AG09319 (cell line): ENCODE measurements at regions not wholly inside any gene's neighbourhood (a gene's known extent, or its start where the extent isn't known, plus 50 kb on each side); places are given as distances from the start of the nearest gene placed in this dataset.

ENCODE experiments used
- DNase-seq: peaks from one replicate; pipeline ENCODE4 v3.0.0-alpha.2; 2010; ENCODE audit warnings: low read depth; ENCODE audit errors: extremely low read depth
- CTCF ChIP-seq: IDR thresholded peaks from 2 replicates; pipeline ENCODE4 v1.5.1; 2011; ENCODE audit warnings: low read depth, mild to moderate bottlenecking, inconsistent platforms, low read length, moderate library complexity

DNA sequence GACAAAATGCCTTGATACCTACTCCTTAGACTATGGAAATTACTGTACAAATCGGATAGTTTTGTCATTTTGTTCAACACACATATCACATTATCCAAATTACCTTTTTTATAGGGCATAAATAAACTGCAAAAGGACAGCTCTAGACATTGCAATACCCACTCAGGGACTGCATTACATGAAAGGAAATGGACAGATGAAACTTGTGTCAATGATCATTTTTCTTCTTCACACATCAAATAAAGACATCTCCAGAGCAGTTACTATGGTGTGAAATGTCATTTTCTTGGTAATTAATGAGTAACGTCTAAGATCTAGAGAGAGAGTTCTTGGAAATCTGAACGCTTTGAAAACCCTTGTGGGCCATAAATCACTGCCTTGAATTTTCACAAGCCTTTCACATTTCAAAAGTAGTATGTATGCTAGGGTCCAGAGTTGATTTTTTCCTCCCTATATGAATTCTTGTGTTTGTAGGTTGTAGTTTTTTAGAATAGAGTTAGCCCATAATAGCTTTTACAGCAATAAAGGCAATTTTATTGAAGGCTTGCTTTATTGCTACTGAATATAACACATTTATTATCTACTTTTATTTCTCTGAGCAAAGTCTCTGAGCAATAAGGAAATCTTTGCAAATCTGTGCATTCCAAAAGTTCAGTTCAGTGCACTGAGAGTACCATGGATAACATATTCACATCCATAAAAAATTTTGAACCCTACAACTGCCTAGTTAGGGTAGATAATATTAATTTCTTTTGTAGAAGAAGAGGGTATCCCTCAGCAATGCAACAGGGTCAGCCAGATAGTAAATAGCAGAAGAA lies 358.0 kb upstream of the PCSK5 start:
- no peak for TF ChIP-seq CTCF
- no peak for DNase-seq

- no peak for TF ChIP-seq CTCF
- no peak for DNase-seq
Measured at GRCh38 chr9:75539523-75539922, 350.9 kb upstream of the PCSK5 start.

GRCh38 chr9:75540185-75540584 lies 350.3 kb upstream of the PCSK5 start:
- no peak for DNase-seq
- no peak for TF ChIP-seq CTCF

DNA sequence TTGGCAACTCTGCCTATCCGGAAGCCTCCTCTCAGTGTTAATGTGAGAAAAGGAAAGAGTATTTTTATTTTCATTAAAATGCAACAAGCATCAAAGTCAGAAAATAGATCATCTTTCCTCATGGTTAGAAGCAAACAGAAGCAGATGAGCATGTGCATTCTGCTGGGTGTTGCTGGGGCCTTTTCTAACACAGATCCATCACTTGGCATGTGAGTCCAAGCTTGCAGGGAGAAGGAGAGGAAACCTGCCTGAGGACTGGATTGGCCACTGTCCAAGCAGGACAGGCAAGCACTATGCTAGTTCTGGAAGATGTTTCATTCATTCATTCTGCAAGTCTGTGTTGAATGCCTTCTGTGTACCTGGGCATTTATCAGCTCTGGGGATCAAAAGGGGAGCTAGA lies 348.7 kb upstream of the PCSK5 start:
- DNase-seq, result no peak
- TF ChIP-seq CTCF, result no peak

DNA sequence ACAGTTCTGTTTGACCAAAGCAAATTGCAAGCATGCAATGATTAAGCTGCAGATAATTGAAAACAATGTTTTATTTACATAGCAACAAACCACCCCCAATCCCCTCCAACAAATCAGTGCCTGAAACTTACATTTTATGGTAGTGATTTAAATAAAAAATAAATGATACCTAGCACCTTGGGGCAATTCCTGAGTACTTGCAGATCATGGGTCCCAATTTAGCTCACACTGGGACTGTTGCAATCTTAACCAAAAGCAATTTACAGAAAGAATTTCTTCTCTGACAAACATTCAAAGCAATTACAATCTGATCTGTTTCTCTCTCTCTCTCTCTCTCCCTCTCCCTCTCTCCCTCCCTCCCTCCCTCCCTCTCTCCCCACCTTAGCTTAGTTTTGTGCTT lies 345.7 kb upstream of the PCSK5 start:
- TF ChIP-seq CTCF, result no peak
- no peak for DNase-seq

DNA sequence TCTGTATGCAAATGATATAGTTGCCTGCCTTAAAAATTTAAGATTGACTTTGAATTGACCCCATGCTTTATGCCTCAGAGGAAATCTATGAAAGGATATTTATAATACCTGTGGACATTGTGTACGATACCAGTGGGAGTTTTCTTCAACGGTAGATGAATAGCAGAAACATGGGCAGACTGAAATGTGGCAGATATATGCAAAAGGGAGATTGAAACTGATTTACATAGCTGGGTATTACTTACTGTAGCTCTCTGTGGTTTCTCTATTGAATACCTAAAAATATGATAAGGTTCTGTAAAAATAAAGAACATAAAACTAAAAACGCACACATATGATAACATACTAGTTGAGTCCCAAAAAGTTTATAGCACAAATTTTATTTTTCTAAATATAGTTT lies 345.2 kb upstream of the PCSK5 start:
- DNase-seq, result no peak
- no peak for TF ChIP-seq CTCF

DNA sequence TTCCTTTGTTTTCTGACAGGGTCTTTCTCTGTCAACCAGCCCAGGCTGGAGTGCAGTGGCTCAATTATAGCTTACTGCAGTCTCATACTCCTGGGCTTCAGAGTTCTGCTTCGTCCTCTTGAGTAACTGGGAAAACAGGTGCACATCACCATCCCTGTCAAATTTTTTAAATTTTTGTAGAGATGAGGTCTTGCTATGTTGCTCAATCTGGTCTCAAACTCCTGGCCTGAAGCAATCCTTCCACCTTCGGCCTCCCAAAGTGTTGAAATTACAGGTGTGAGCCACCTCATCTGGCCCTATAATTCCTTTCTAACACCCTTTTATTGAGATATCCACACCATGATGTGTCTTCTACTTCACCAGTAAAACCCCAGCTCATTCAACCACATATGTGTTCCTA lies 341.6 kb upstream of the PCSK5 start:
- TF ChIP-seq CTCF, result no peak
- no peak for DNase-seq
